Pancreas (tissue), 10 donors: ENCODE measurements at regions not wholly inside any gene's neighbourhood (a gene's known extent, or its start where the extent isn't known, plus 50 kb on each side); places are given as distances from the start of the nearest gene placed in this dataset.
A peak's percentile ranks its signal among the peaks of the same experiment; 100 is the strongest.

ENCODE experiments used
- ATAC-seq, 4 donors: fragments of 200-7000 bp; cut with Tn5 transposase; one replicate each; pipeline versions ENCODE4 v1.8.0 to v1.9.1; 2020; ENCODE audit warnings: mild to moderate bottlenecking in 4 of 4, moderate library complexity in 4 of 4
- DNase-seq, 6 donors: peaks; one replicate each; pipeline ENCODE4 v3.0.0-alpha.2; 2020
- FAIRE-seq: peaks from 2 replicates; lab custom pipeline; 2012; peaks lifted over from hg19 to GRCh38; lab: Jason Lieb, UNC
- H3K27ac ChIP-seq, 4 donors: fragments of 200-600 bp; sonication (generic); 1 replicate in 3 of 4; 2 replicates in 1 of 4; pipeline versions ENCODE4 v1.5.0 to v1.8.0; 2020
- H3K27me3 ChIP-seq, 4 donors: fragments of 200-600 bp; one replicate each; pipeline ENCODE4 v1.8.0; 2021
- H3K36me3 ChIP-seq, 3 donors: fragments of 200-600 bp; sonication (generic) in 1 of 3; one replicate each; pipeline versions ENCODE4 v1.5.0 to v1.8.0; 2020 to 2021
- H3K4me1 ChIP-seq, 3 donors: fragments of 200-600 bp; one replicate each; pipeline ENCODE4 v1.8.0; 2021
- H3K4me3 ChIP-seq, 4 donors: fragments of 200-600 bp; sonication (generic) in 2 of 4; one replicate each; pipeline versions ENCODE4 v1.5.0 to v1.8.0; 2020 to 2021
- H3K9me3 ChIP-seq, 4 donors: fragments of 200-600 bp; one replicate each; pipeline ENCODE4 v1.8.0; 2021
- WGBS, 2 donors: extraction: QIAGEN DNeasy Blood & Tissue Kit; methylation state at CpG; one replicate each; pipeline ENCODE4 v1.1.7; 2013; 5-methylcytosine and 5-hydroxymethylcytosine counted together
- intact Hi-C, 3 donors: fragments of 100-400 bp; cut with DNase I; formaldehyde crosslinking; loops; one replicate each; pipeline versions ENCODE4 v1.11.1 to v1.14.2; 2022
- TF ChIP-seq, protein P1 (sequence below), 4 donors: fragments of 200-600 bp; sonication (generic) in 3 of 4; IDR thresholded peaks; one replicate each; pipeline versions ENCODE4 v1.5.0 to v1.8.0; 2021; ENCODE audit warnings: antibody characterized with exemption in 4 of 4
- donor health status: healthy with polysubstance abuse.
- donor health status: DM: no; HTN: no; CAD: no; lungs with moderate emphysema.
- donor health status: DM: no; HTN: no; CAD: no.
- donor health status: control.
- donor health status: control.
- donor health status: Bipolar disorder and iron deficiency.
- donor health status: DM: yes; HTN: yes; CAD: no.
- donor health status: DM: no; HTN: no; CAD: no.
- donor health status: DM: no; HTN: no; CAD: no.
- donor health status: DM: yes; HTN: yes; CAD: no.

DNA sequence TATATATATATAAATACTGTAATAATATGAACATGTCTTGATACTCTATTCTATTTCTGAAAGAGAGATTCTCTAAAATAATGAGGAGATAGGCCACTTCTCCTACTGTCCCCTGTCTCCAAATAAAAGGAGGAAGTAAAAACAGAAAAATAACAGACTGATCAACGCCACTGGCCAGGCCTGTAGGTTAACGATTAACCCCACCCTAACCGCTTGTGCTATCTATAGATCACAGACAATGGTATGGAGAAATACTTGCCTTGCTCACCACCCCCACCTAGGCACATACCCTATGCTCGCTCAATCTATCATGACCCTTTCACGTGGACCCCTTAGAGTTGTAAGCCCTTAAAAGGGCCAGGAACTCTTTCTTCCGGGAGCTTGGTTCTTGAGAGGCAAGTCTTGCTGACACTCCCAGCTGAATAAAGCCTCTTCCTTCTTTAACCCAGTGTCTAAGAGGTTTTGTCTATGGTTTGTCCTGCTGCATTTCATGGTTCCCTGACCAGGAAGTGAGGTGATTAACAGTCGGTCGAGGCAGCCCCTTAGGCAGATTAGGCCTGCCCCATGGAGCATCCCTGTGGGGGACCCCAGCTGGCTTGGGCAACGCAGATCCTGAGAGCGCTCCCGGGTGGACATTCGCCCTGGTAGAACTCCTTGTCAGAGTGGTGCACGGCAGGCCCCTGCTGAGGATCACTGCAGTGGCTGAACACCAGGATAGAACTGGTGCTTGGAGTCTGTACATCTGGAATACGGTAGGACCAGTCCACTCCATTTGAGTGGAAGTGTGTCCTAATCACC lies 521.8 kb upstream of the CNTN3 start:
- intact Hi-C loops, result no loop called here
- Histone ChIP-seq H3K36me3 (no peaks in the 10 kb centered on the region), H3K4me1 (no peaks in the 10 kb centered on the region), H3K27ac (no peak overlapping the region), H3K4me3 (no peak overlapping the region), H3K9me3 (no peaks in the 10 kb centered on the region), H3K27me3 (no peaks in the 10 kb centered on the region)
- ATAC-seq (no peak), FAIRE-seq (no peak), DNase-seq (peak in 1 of 6 donors; percentile 17)
- 69 to 76% methylated on average over 14 of the region's 14 CpGs for WGBS, 2 donors
- TF ChIP-seq, protein P1, sequence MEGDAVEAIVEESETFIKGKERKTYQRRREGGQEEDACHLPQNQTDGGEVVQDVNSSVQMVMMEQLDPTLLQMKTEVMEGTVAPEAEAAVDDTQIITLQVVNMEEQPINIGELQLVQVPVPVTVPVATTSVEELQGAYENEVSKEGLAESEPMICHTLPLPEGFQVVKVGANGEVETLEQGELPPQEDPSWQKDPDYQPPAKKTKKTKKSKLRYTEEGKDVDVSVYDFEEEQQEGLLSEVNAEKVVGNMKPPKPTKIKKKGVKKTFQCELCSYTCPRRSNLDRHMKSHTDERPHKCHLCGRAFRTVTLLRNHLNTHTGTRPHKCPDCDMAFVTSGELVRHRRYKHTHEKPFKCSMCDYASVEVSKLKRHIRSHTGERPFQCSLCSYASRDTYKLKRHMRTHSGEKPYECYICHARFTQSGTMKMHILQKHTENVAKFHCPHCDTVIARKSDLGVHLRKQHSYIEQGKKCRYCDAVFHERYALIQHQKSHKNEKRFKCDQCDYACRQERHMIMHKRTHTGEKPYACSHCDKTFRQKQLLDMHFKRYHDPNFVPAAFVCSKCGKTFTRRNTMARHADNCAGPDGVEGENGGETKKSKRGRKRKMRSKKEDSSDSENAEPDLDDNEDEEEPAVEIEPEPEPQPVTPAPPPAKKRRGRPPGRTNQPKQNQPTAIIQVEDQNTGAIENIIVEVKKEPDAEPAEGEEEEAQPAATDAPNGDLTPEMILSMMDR (IDR thresholded peaks at IDR 0.05), result no peak

DNA sequence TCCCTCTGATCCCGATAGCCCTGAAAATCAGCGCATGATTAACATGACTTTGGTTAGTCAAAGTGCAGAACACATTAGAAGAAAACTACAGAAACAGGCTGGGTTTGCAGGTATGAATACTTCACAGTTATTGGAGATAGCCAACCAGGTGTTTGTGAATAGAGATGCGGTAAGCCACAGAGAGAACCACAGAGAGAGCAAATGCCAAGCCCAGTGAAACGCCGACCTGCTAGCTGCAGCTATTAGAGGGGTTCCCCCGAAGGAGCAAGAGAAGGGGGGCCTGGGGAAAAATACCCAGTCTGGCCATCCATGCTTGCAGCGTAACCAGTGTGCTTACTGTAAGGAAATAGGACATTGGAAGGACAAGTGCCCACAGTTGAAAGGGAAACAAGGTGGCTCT lies 523.9 kb upstream of the CNTN3 start:
- H3K36me3 ChIP-seq, result no peaks in the 10 kb centered on the region
- no peaks in the 10 kb centered on the region for H3K4me1 ChIP-seq
- ATAC-seq, result no peak
- DNase-seq, result no peak
- TF ChIP-seq, protein P1 (IDR thresholded peaks at IDR 0.05), result no peak
- 80 to 91% methylated on average over 7 of the region's 7 CpGs for WGBS, 2 donors
- intact Hi-C loops, result no loop called here
- H3K27ac ChIP-seq, result no peak overlapping the region
- FAIRE-seq, result no peak
- H3K27me3 ChIP-seq, result no peaks in the 10 kb centered on the region
- H3K4me3 ChIP-seq, result no peak overlapping the region
- H3K9me3 ChIP-seq, result no peaks in the 10 kb centered on the region

DNA sequence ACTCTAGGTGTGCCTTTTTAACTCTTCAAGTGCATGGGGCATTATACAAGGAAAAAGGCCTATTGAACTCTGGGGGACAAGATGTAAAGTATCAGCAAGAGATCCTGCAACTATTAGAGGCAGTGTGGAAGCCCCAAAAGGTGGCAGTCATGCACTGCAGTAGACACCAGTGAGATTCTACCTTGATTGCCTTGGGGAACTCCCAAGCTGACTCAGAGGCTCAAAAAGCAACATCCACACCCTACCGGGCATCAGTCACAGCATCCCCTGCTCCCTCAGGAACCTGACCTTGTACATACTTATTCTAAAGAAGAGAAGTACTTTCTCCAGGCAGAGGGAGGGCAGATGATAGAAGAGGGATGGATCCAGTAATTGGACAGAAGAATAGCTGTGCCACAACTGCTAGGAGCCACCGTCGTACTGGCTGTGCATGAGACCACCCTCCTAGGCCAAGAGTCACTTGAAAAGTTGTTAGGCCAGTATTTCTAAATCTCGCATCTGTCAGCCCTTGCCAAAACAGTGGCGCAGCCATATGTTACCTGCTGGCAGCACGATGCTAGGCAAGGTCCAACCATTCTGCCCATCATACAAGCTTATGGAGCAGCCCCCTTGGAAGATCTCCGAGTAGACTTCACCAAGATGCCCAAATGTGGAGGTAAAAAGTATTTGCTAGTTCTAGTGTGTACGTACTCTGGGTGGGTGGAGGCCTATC lies 523.1 kb upstream of the FRG2C start:
- ATAC-seq, result no peak

DNA sequence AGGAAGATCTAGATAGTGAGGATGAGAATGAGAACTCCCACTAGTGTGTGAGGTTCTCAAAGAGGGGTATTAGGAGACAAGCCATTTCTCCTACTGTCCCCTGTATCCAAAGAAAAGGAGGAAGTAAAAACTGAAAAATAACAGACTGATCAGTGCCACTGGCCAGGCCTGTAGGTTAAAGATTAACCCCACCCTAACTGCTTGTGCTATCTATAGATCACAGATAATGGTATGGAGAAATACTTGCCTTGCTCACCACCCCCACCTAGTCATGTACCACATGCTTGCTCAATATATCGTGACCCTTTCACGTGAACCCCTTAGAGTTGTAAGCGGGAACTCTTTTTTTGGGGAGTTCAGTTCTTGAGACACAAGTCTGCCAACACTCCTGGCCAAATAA lies 519.7 kb upstream of the FRG2C start:
- intact Hi-C loops, result no loop called here
- H3K9me3 ChIP-seq, result no peaks in the 10 kb centered on the region
- ATAC-seq (no peak), DNase-seq (no peak), FAIRE-seq (no peak)
- no peak overlapping the region for H3K27ac ChIP-seq
- no peaks in the 10 kb centered on the region for H3K27me3 ChIP-seq
- no peak overlapping the region for H3K4me3 ChIP-seq
- TF ChIP-seq, protein P1 (IDR thresholded peaks at IDR 0.05), result no peak
- 84 to 88% methylated on average over 3 of the region's 3 CpGs for WGBS, 2 donors
- H3K36me3 ChIP-seq, result no peaks in the 10 kb centered on the region
- no peaks in the 10 kb centered on the region for H3K4me1 ChIP-seq

More for the DNA sequence above, 523.1 kb upstream of the FRG2C start:
- no peak overlapping the region for H3K4me3 ChIP-seq
- no peaks in the 10 kb centered on the region for H3K27me3 ChIP-seq
- FAIRE-seq (no peak), DNase-seq (no peak)
- no peaks in the 10 kb centered on the region for H3K9me3 ChIP-seq
- intact Hi-C loops, result no loop called here
- H3K27ac ChIP-seq, result no peak overlapping the region
- TF ChIP-seq, protein P1 (IDR thresholded peaks at IDR 0.05), result no peak
- H3K4me1 ChIP-seq, result no peaks in the 10 kb centered on the region
- WGBS, 2 donors, result 77 to 80% methylated on average over 8 of the region's 8 CpGs
- no peaks in the 10 kb centered on the region for H3K36me3 ChIP-seq
